CD4-positive, alpha-beta T cell (primary cell): ENCODE measurements at regions not wholly inside any gene's neighbourhood (a gene's known extent, or its start where the extent isn't known, plus 50 kb on each side); places are given as distances from the start of the nearest gene placed in this dataset.

Experiments
- ATAC-seq: fragments of 200-7000 bp; cut with Tn5 transposase; one replicate; pipeline ENCODE4 v1.10.0; 2022; ENCODE audit warnings: mild to moderate bottlenecking; ENCODE audit not compliant: poor library complexity
- CTCF ChIA-PET: fragments of 350-600 bp; sonication (Branson Sonifier 250); formaldehyde crosslinking; loops from one replicate; lab custom pipeline; 2021; ENCODE audit warnings: antibody characterized with exemption, inconsistent platforms; lab: Charles Lee
- POLR2A ChIA-PET: fragments of 350-600 bp; sonication (Branson Sonifier 250); formaldehyde crosslinking; loops from one replicate; lab custom pipeline; 2021; ENCODE audit warnings: antibody characterized with exemption, inconsistent platforms; lab: Charles Lee
- DNase-seq, 14 experiments: peaks; one replicate each; pipeline ENCODE4 v3.0.0-alpha.2; 2013 to 2020; ENCODE audit warnings: mixed read lengths in 2 of 14
- H3K27ac ChIP-seq, 2 donors: one replicate each; pipeline versions ENCODE4 v1.5.1 to v1.7.0; 2013; ENCODE audit warnings: low read length in 2 of 2, low read depth in 1 of 2, mild to moderate bottlenecking in 1 of 2
- H3K27me3 ChIP-seq, 2 experiments: 1 replicate in 1 of 2; 2 replicates in 1 of 2; pipeline versions ENCODE4 v1.6.1 to v1.7.0; 2013; ENCODE audit warnings: low read length in 2 of 2, control low read depth in 1 of 2, mild to moderate bottlenecking in 1 of 2, moderate library complexity in 1 of 2; ENCODE audit not compliant: insufficient read depth in 2 of 2, control insufficient read depth in 1 of 2
- H3K36me3 ChIP-seq: one replicate; pipeline ENCODE4 v1.6.1; 2013; ENCODE audit warnings: low read length, control low read depth; ENCODE audit not compliant: insufficient read depth
- H3K4me1 ChIP-seq: one replicate; pipeline ENCODE4 v1.6.1; 2013; ENCODE audit warnings: low read length, control low read depth; ENCODE audit not compliant: insufficient read depth
- H3K4me3 ChIP-seq: one replicate; pipeline ENCODE4 v1.5.1; 2013; ENCODE audit warnings: mild to moderate bottlenecking, low read length, moderate library complexity
- H3K9me3 ChIP-seq, 2 experiments: 1 replicate in 1 of 2; 2 replicates in 1 of 2; pipeline versions ENCODE4 v1.6.1 to v1.7.0; 2013; ENCODE audit warnings: low read length in 2 of 2, mild to moderate bottlenecking in 2 of 2, control low read depth in 1 of 2, moderate library complexity in 1 of 2; ENCODE audit not compliant: control insufficient read depth in 1 of 2, insufficient read depth in 1 of 2
- H3K27ac Mint-ChIP-seq: one replicate; pipeline ENCODE4 v1.8.0; 2020; ENCODE audit warnings: mixed read lengths
- H3K27me3 Mint-ChIP-seq: one replicate; pipeline ENCODE4 v1.8.0; 2021; ENCODE audit warnings: mixed read lengths
- H3K36me3 Mint-ChIP-seq: one replicate; pipeline ENCODE4 v1.8.0; 2021; ENCODE audit warnings: low read depth, mixed read lengths
- H3K4me1 Mint-ChIP-seq: one replicate; pipeline ENCODE4 v1.8.0; 2021; ENCODE audit warnings: low read depth, mixed read lengths
- H3K4me3 Mint-ChIP-seq: one replicate; pipeline ENCODE4 v1.8.0; 2020; ENCODE audit warnings: mild to moderate bottlenecking, mixed read lengths
- H3K9me3 Mint-ChIP-seq: one replicate; pipeline ENCODE4 v1.8.0; 2020; ENCODE audit warnings: mixed read lengths
- intact Hi-C, 2 experiments: fragments of 100-400 bp; cut with DNase I in 1 of 2; cut with micrococcal nuclease in 1 of 2; formaldehyde crosslinking; loops; one replicate each; pipeline versions ENCODE4 v1.15.1 to v1.9.0; 2023 to 2025; cut with DNase I, micrococcal nuclease
- TF ChIP-seq, protein P1 (sequence below): fragments of 200-600 bp; IDR thresholded peaks from one replicate; pipeline ENCODE4 v1.8.0; 2022; ENCODE audit warnings: antibody characterized with exemption, mild to moderate bottlenecking

DNA sequence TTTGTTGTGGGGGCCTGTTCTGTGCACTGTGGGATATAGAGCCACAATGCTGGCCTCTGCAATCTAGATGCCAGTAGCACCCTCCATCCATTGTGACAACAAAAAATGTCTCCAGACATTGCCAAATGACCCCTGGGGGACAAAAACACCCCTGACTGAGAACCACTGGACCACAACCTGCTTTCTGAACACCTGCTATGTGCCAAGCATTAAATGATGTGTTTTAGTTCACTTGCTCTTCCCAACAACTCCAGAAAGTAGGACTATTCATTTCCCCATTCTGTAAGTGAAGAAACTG lies 367.0 kb upstream of the ERCC4 start:
- Mint-ChIP-seq H3K4me1 (no peaks in the 10 kb centered on the region), H3K36me3 (no peaks in the 10 kb centered on the region), H3K27me3 (no peaks in the 10 kb centered on the region), H3K27ac (no peak overlapping the region), H3K4me3 (no peak overlapping the region), H3K9me3 (peaks cover 4% of the 10 kb centered on the region)
- Histone ChIP-seq H3K4me3 (no peak overlapping the region), H3K27me3 (no peaks in the 10 kb centered on the region), H3K4me1 (no peaks in the 10 kb centered on the region), H3K27ac (no peak overlapping the region), H3K9me3 (no peaks in the 10 kb centered on the region), H3K36me3 (no peaks in the 10 kb centered on the region)
- intact Hi-C loops: no loop called here
- DNase-seq: no peak
- TF ChIP-seq, protein P1, sequence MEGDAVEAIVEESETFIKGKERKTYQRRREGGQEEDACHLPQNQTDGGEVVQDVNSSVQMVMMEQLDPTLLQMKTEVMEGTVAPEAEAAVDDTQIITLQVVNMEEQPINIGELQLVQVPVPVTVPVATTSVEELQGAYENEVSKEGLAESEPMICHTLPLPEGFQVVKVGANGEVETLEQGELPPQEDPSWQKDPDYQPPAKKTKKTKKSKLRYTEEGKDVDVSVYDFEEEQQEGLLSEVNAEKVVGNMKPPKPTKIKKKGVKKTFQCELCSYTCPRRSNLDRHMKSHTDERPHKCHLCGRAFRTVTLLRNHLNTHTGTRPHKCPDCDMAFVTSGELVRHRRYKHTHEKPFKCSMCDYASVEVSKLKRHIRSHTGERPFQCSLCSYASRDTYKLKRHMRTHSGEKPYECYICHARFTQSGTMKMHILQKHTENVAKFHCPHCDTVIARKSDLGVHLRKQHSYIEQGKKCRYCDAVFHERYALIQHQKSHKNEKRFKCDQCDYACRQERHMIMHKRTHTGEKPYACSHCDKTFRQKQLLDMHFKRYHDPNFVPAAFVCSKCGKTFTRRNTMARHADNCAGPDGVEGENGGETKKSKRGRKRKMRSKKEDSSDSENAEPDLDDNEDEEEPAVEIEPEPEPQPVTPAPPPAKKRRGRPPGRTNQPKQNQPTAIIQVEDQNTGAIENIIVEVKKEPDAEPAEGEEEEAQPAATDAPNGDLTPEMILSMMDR: no peak
- ChIA-PET POLR2A (no interaction called here), CTCF (no interaction called here)
- no peak for ATAC-seq

DNA sequence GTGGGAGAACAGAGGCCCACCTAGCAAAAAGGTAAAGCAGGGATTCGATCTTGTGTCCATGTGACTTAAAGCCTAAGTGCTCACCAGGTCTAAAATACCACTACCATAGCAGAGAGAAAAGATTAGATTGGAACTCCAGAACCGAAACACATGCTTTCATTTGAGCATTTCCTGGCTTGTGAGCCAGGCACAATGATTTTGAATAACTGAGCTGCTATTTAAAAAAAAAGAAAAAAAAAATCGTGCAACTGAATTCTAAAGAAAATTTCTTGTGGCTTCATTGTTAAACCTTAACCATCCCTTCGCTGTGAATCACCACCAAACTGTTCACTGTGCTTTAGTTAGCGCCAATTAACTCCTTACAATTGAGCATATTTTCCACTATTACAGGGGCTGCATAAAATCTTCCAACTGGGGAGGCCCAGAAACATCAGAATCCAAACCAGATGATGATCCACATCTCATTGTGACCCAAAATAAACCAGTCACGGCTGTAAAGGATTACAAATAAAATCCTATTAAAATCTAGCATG lies 366.4 kb upstream of the ERCC4 start:
- no peak overlapping the region for H3K27ac ChIP-seq
- H3K4me3 ChIP-seq: no peak overlapping the region
- no peaks in the 10 kb centered on the region for H3K27me3 ChIP-seq
- H3K36me3 Mint-ChIP-seq: no peaks in the 10 kb centered on the region
- no peaks in the 10 kb centered on the region for H3K9me3 ChIP-seq
- H3K4me1 Mint-ChIP-seq: no peaks in the 10 kb centered on the region
- no peaks in the 10 kb centered on the region for H3K27me3 Mint-ChIP-seq
- POLR2A ChIA-PET: no interaction called here
- ATAC-seq: no peak
- H3K9me3 Mint-ChIP-seq: peaks cover 4% of the 10 kb centered on the region
- TF ChIP-seq, protein P1: no peak
- CTCF ChIA-PET: no interaction called here
- no peak for DNase-seq
- H3K36me3 ChIP-seq: no peaks in the 10 kb centered on the region
- no peak overlapping the region for H3K4me3 Mint-ChIP-seq
- intact Hi-C loops: no loop called here
- no peak overlapping the region for H3K27ac Mint-ChIP-seq
- no peaks in the 10 kb centered on the region for H3K4me1 ChIP-seq

DNA sequence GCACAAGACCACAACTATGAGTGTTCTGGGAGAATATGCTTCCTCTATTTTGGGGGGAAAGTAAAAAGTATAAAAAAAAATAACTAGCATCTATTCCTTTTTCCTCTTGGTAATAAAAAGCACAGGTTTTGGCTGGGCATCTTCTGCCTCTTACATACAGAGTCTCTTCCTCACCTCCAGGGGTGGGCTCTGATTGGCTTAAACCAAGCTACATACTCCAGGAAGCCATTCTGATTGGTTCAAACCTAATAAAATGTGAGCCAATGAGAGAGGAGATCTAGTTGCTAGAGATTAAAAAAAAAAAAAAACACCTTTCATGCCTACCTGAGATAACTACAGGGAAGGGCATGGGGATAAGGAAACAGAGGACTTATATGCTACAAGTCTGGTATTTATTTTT lies 365.9 kb upstream of the ERCC4 start:
- H3K36me3 Mint-ChIP-seq: no peaks in the 10 kb centered on the region
- ChIA-PET POLR2A (no interaction called here), CTCF (no interaction called here)
- DNase-seq (no peak), ATAC-seq (no peak)
- H3K27me3 Mint-ChIP-seq: no peaks in the 10 kb centered on the region
- H3K27ac Mint-ChIP-seq: no peak overlapping the region
- Histone ChIP-seq H3K27me3 (no peaks in the 10 kb centered on the region), H3K9me3 (no peaks in the 10 kb centered on the region), H3K36me3 (no peaks in the 10 kb centered on the region), H3K4me1 (no peaks in the 10 kb centered on the region), H3K27ac (no peak overlapping the region), H3K4me3 (no peak overlapping the region)
- intact Hi-C loops: no loop called here
- peaks cover 4% of the 10 kb centered on the region for H3K9me3 Mint-ChIP-seq
- H3K4me3 Mint-ChIP-seq: no peak overlapping the region
- no peaks in the 10 kb centered on the region for H3K4me1 Mint-ChIP-seq
- TF ChIP-seq, protein P1: no peak
